AG09309 (cell line): ENCODE measurements at regions not wholly inside any gene's neighbourhood (a gene's known extent, or its start where the extent isn't known, plus 50 kb on each side); places are given as distances from the start of the nearest gene placed in this dataset.
"Not testable (repeated sequence)": the region's sequence is repeated elsewhere in the genome, so short reads cannot be mapped to it uniquely, and the experiment has no call there.

Source experiments
- DNase-seq: peaks from one replicate; pipeline ENCODE4 v3.0.0-alpha.2; 2010; ENCODE audit warnings: low read depth
- H3K4me3 ChIP-seq: 2 replicates; pipeline ENCODE4 v1.5.1; 2011; ENCODE audit warnings: mild to moderate bottlenecking, low read depth, low read length, moderate library complexity; ENCODE audit not compliant: control insufficient read depth
- TF ChIP-seq, protein P1 (sequence below): IDR thresholded peaks from 2 replicates; pipeline ENCODE4 v1.5.1; 2011; ENCODE audit warnings: mild to moderate bottlenecking, low read depth, low read length, inconsistent platforms; ENCODE audit not compliant: insufficient read depth, control insufficient read depth; ENCODE audit errors: missing control alignments

DNA sequence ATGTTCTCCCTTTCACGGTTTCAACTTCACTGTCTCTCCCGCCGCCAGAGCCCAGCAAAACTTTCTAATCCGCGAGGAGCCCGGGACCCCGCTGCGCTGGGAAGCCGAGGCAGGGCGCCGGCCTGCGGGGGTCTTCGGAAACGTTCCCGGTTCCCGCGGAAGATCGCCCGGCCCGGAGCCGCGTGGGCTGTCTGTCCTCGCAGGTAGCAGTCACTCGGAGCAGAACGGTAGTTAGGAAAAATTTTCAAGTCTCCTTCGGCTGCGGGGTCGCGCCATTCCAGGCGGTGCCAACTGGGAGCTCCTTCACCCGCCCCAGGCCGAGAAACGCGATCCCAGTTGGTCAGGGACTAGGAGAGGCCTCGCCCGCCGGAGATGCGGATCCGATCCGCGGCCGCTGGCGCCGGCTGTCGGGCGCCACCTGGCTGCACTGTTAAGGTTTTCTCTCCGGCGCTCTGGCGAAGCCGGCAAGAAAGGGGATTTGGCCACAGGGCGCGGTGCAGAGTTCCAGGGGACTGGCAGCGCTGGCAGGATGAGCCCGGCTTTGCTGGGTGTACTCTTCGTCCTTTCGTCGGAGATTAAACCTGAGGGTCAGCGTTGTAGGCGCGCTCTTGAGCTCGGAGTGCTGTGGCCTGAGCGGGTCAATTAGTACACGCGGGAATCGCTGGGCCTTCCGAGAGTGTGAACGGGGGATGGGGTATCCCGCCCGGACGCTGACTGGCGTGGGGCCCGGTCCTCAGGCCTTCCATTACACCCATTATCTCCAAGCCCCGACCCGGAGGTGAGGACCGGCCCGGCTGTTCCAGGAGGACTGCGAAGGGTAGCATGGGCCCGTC, 135.4 kb downstream of the KCNJ12 start:
- H3K4me3 ChIP-seq = peak overlapping the region; percentile 44
- TF ChIP-seq, protein P1, sequence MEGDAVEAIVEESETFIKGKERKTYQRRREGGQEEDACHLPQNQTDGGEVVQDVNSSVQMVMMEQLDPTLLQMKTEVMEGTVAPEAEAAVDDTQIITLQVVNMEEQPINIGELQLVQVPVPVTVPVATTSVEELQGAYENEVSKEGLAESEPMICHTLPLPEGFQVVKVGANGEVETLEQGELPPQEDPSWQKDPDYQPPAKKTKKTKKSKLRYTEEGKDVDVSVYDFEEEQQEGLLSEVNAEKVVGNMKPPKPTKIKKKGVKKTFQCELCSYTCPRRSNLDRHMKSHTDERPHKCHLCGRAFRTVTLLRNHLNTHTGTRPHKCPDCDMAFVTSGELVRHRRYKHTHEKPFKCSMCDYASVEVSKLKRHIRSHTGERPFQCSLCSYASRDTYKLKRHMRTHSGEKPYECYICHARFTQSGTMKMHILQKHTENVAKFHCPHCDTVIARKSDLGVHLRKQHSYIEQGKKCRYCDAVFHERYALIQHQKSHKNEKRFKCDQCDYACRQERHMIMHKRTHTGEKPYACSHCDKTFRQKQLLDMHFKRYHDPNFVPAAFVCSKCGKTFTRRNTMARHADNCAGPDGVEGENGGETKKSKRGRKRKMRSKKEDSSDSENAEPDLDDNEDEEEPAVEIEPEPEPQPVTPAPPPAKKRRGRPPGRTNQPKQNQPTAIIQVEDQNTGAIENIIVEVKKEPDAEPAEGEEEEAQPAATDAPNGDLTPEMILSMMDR = peak; percentile 81
- DNase-seq = peak; percentile 11

DNA sequence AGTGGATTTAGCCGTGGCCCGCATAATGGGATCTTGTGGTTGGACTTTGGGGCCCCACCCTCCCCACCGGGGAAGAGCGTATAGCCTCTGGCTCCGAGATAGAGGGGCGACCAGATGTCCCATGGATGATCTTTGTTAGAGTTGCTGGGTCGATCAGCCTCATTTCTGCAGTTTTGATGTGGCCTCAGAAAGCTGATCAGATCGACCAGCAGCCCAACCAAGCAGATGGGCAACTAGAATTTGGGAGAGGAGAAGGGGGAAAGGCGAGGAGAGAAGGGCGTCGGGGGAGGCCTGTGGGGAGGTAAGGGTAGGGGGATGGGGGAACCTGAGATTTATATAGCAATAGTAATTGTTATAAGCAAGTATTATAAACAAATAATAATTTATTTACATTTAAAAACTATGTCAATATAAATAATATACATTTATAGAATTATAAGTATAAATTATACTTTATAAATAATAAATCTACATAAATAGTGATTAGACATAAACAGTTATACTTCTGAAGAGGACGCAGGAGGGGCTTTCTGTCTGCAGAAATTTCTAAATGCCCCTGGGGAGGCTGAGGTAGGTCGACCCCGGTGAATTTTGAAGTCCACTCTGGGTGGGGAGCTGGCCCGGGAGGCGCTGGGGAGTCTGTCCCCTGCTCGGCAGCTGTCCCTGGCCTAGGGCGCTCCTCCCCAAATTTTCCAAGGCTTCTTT, 136.3 kb downstream of the KCNJ12 start:
- TF ChIP-seq, protein P1 = no peak
- DNase-seq = no peak
- peak overlapping the region; percentile 23; the same call in 1 of the 2 replicates for H3K4me3 ChIP-seq

DNA sequence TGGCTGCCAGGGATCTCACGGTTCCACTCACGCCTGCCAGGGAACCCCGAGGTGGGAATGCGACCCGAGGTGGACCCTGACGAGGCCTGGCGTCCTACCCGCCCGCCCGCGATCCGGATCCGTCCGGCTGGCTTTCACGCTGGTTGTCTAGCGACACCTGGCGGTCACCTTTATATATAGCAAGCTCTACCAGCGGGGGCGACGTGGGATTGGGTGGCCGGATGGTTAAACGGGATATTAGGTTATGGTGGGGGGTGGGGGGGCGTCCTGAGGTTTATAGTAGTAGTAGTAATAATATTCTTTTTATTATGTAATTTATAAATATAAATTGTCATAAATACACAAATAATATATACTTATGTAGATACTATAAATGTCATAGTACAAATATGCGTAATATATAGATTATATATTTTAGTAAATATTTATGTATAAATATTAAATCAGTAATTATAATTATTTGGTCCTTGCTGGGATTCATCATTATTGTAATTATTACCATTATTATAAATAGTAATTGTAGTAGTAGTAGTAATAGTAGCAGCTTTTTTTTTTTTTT, 136.9 kb downstream of the KCNJ12 start:
- H3K4me3 ChIP-seq = peak overlapping the region; percentile 23; the same call in 1 of the 2 replicates
- DNase-seq = peak; percentile 10
- TF ChIP-seq, protein P1 = peak; percentile 81

DNA sequence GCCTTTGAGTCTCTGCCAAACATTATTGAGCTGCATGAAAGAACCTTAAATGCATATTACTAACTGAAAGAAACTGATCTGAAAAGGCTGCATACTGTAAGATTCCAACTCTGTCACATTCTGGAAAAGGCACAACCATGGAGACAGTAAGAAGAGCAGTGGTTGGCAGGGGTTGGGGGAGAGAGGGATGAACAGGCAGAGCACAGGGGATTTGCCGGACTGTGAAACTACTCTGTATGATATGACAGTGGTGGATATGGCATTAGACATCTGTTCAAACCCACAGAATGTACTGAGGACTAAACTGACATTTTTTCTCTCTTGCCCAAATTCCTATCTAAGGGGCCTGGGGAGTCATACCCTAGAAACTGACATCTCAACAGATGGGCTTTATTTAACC, 138.4 kb downstream of the KCNJ12 start:
- not testable (repeated sequence) for DNase-seq, H3K4me3 ChIP-seq

DNA sequence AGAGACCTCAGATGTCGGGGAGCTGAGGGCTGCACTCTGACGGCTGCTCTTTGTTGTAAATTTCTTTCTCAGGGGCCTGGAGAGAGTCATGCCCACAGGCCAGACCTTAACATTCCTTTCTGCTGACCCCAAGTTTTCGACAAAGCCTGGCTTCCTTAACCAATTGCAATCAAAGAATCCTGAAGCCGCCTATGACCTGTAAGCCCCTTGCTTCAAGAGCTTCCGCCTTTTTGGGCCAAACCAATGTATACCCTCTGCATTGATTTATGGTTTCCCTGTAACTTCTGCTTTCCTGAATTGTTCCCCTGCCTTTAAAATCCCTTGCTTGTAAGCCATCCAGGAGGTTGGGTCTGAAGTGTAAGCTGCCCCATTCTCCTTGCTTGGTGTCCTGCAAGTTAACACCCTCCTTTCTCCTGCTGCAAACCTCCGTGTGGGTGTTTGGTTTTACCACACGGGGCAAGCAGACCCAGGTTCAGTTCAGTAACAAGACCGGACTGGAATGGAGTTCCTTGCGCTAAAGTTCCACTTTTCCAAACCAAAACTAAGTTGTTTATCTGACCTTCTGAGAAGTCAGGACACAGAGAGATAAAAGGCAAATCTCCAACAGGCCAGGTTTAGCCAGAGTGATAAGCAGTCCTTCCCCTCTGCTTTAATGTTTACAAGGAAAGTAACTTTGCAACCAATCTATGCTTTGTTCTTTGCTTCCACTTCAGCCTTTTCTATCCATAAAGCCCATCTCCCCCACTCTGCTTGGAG, 141.6 kb downstream of the KCNJ12 start:
- no peak for DNase-seq
- H3K4me3 ChIP-seq = no peak overlapping the region
- TF ChIP-seq, protein P1 = no peak

DNA sequence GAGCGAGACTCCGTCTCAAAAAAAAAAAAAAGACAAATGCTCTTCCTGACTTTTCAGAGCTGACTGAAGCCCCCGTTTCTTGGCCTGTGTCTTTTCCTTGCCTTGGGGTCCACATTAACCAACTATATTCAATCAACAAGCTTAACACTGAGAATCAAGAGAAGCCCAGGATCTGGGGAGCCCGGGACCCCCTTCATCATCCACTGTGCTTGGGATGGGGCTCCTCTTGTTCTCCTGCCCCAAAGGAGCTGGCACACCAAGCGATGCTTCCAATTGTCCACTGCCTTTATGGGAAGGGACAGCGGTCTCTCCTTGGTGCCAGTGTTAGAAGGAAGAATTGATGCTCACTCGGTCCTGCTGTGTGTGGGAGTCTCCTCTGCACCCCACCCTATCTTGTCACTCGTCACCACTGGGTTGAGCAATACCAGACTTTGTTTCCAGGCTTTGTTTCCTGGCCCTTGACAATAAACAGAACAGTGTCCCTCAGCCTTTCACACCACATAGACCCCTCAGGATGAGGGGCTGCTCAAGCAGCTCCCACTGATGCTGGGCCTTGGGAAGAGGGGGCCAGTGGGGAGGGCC, 146.7 kb downstream of the KCNJ12 start:
- TF ChIP-seq, protein P1 = no peak
- DNase-seq = no peak
- H3K4me3 ChIP-seq = no peak overlapping the region
